HG02798 (cell line): ENCODE measurements at regions not wholly inside any gene's neighbourhood (a gene's known extent, or its start where the extent isn't known, plus 50 kb on each side); places are given as distances from the start of the nearest gene placed in this dataset.
A peak's percentile ranks its signal among the peaks of the same experiment; 100 is the strongest.

Source experiments
- ATAC-seq: cut with Tn5 transposase; IDR thresholded peaks from one replicate; pipeline ENCODE4 v1.9.1; 2021; ENCODE audit warnings: mild to moderate bottlenecking; ENCODE audit not compliant: unreplicated experiment, poor library complexity

- no peak for ATAC-seq
Observed at GRCh38 chr1:181356505-181357340, 126.6 kb upstream of the CACNA1E start.

DNA sequence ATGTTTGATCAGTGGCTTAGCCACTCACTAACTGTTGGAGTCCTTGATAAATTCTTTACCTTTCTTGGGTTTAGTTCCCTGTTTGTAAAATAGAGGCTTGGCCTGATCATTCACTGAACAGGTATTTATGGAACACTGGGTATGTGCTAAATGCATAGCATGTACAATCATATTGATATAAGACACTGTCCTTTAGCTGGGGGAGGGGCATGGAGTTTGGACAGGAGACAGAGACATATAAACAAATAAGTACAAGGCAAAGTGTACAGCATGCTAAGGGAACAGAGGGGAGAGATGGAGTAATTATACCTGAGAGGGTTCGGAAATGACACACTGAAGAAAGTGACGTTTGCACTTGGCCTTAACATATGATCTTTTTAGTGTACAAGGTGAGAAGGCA lies 124.3 kb upstream of the CACNA1E start:
- ATAC-seq, result no peak

GRCh38 chr1:181364801-181365200 lies 118.5 kb upstream of the CACNA1E start:
- no peak for ATAC-seq

DNA sequence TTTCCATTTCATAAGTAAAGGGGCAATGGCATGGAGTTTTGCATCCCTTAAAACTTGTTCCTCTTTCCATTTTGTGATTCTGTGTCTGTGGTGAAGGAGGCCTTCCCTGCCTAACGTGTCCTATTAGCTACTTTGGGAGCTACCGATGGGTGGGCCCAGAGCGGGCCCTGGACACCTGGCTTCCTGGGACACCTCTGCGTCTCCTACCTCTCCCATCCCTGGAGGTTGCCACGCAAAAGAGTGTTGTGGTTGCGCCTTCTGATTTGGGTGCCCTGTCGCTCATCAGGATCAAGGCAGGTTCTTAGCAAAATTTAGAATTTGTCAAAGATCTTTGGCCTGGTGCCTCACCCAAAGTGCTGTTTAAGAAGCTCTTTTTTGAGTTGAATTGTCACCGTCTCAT lies 116.4 kb upstream of the CACNA1E start:
- ATAC-seq, result no peak

DNA sequence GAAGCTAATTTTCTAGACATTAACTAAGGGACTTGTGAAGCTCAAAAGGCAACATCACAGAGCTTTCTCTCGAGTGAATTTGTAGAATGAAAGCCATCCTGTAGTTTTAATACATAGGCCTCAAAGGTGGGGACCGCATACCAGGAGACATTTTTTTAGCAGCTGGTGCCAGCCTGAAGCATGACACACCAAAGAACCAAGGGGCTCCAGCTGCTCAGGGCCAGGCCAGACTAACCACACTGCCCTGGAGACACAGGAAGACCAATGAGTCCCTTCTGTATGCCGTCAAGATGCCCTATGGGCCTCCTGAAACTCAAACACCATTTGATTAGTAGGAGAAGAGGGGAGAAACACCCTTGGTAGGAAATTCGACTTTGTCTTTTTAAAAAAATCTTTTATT lies 113.9 kb upstream of the CACNA1E start:
- ATAC-seq, result no peak

DNA sequence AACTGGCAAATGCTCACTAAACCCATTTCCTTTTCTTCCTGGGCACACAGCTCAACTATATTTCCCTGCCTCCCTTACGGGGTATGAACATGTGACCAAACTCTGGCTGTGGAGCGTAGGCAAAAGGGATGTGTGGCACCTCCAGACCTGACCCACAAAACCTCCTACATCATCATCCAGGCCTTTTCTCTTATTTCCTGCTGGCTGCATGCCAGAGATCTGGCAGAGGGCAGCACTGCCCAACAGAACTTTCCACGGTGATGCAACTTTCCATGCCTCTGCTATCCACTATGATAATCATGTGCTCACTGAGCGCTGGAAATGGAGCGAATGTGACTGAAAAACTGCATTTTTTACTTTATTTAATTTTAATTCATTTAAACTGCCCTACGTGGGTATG lies 99.6 kb upstream of the CACNA1E start:
- no peak for ATAC-seq

DNA sequence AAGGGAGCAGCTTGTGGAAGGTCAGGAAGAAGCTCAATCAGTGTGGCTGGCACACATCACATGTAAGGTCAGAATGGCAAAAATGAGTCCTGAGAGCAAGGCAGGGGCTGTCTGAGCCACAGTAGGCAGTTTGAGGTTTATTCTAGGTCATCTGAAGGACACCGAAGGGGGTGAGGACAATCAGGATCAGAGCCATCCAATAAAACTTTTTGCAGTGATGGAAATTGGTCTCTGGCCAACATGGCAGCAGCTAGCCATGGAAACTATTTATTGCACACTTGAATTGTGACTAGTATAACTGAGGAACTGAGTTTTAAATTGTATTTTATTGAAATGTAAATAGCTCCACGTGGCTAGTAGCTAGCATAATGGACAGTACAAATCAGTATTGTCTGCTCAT lies 97.0 kb upstream of the CACNA1E start:
- no peak for ATAC-seq

GRCh38 chr1:181386951-181387350 lies 96.4 kb upstream of the CACNA1E start:
- no peak for ATAC-seq

DNA sequence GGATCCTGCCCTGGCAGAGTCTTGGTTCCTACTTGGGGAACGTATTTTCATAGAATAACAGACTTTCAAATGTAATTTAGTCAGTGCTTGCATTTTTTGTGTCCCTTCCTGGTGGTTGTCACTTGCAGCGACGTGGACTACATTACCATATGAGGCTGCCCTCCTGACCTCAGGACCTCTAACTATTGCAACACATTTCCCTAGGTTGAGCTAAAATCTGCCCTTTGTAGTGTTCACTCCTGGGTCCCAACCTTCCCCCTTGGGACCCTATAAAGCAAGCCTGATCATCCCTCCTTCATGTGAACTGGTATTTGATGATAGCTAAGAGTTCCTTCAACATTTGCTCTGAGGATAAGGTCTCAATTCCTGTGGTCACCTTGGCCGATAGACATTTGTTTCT lies 95.6 kb upstream of the CACNA1E start:
- ATAC-seq, result no peak

DNA sequence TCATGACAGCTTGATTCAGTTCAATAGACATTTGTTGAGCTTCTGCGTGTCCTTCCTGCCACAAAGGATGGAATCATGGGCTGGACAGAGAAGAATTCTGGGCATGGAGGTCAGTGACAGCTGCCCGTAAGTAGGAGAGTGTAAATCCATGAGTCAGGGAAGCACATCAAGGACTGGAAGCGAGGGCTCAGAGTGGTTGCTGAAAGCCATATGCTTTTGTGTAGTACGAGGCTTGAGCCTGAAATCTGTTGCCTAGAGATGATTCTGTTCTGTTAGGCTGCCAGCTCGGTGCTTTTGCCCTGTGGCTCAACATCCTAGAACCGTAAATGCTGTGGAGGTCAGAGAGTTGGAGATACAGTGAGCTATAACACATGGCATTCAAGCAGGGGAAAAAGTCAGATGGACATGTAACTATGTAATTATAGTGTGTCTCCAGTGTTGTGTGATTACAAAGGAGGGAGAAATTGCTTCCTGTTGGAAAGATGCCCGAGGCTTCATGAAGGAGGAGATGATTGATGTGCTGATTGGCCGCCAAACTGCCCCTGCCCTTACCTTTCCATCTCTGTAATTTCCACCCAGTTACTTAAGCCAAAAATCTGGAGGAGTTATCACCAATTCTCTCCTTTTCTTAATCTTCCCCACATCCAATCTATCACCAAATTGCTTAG lies 92.8 kb upstream of the CACNA1E start:
- no peak for ATAC-seq

- no peak for ATAC-seq
Observed at GRCh38 chr1:181391301-181391900, 91.9 kb upstream of the CACNA1E start.

DNA sequence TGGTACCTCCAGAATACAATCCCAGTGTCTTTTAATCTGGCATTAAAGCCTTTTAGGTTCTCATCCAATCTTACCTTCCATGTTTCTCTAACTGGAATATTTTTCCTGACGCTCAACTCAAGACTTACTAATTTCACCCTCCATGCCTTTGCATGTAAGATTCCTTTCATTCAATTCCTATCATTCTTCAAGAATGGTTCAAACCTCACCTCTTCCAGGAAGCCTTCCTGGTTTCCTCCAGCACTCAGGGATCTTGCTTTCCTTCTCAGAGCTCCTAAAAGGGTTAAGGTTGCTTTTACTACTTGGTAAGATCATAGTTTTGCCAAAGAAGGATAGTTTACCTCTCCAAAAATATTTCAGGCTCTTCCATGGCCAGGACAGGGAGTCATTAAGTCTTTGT lies 91.2 kb upstream of the CACNA1E start:
- no peak for ATAC-seq

- no peak for ATAC-seq
Observed at GRCh38 chr1:181392613-181393220, 90.6 kb upstream of the CACNA1E start.

DNA sequence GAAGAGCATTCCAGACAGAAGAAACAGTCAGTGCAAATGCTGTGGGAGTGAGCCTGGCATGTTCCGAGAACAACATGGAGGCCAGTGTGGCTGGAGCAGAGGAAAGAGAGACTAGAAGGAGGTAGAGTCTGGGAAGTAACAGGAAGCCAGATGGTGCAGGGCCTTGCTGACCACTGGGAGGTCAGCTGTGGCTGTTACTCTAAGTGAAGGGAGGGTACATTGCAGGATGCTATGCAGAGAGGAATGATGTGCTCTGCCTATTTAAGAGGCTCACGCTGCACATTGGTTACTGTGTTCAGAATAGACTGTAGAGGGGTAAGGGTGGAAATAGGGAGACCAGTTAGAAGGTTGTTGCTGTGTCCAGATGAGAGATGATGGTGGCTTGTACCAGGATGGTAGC lies 88.6 kb upstream of the CACNA1E start:
- ATAC-seq, result no peak

- ATAC-seq, result no peak
Observed at GRCh38 chr1:181396171-181396670, 87.1 kb upstream of the CACNA1E start.

- ATAC-seq, result no peak
Observed at GRCh38 chr1:181396811-181397210, 86.5 kb upstream of the CACNA1E start.

DNA sequence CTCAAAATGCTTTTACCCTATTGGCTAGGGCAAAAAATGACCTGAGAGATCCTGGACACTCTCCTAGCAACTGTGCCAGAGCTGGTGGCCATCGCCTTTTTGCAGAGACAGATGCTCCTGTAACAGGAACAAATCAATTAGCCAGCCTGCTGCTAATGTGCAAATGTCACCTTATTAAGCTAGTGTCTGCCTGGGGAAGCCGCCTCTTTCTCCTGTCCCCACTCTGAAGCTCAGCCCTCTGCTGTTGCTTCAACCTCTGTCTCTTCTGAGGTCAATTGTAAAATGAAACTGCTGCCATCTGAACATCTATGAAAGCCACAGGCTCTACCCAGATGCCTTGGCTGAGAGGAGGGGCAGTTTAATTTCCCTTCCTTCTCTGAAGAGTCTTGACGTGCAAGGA lies 85.5 kb upstream of the CACNA1E start:
- ATAC-seq, result peak; percentile 65

DNA sequence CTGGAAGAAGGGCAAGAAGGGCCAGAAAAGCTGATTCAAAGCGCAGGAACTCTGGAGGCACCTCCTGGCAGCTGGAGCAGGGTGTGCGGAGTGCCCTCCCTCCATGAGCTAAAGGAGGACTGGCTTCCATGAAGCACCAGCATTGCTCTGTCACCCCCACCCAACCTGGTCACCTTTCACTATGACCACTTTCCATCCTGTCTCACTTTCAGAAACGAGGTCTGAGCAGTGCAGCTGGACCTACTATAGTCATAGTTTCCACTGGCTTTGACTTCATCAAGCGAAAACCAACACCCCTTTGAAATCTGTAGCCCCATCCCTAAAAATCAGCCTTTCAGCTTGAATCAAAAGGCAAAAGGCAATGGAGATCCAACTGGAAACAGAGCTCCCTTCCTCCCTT lies 84.8 kb upstream of the CACNA1E start:
- ATAC-seq, result peak; percentile 89

DNA sequence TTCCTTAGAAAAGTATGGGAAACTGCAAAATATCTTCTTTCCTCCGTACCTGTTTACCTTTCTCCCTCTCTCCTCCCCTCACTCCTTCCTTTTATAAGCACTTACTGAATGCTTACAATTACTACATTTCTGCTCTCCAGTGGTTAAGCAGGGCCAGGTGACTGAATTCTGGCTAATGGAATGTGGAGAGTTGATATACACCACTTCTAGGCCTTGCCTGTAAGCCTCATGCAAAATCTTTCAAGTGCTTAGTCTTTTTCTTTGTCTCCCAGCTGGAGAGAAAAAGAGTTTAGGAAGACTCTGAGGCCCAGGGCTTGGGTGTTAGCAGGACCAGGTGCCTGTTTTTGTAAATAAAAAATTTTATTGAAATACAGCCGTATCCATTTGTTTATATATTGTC lies 77.7 kb upstream of the CACNA1E start:
- ATAC-seq, result no peak

GRCh38 chr1:181406989-181407388 lies 76.3 kb upstream of the CACNA1E start:
- ATAC-seq, result no peak

DNA sequence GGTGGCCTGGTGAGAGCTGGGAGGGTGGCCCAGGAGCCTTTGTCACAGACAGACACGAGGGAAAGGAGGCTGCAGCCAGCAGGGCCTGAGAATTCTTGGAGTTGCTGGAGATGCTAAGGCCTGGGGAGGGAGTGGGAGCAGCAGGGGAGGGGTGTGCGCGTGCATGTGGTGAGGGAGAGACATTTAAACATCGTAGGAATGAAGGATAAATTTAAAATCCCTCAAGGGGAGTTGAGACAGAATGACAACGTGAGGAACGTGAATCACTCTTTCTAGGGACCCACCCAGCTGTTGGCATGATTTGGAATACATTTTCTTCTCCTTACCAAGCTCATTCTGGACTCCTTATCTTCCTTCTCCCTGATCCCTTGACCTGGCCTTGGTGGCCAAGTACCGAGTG lies 73.3 kb upstream of the CACNA1E start:
- no peak for ATAC-seq
